GM10248 (cell line): ENCODE measurements at regions not wholly inside any gene's neighbourhood (a gene's known extent, or its start where the extent isn't known, plus 50 kb on each side); places are given as distances from the start of the nearest gene placed in this dataset.
"Not testable (repeated sequence)": the region's sequence is repeated elsewhere in the genome, so short reads cannot be mapped to it uniquely, and the experiment has no call there.

Source experiments
- CTCF ChIA-PET: fragments of 300-600 bp; sonication (Branson Sonifier 250); formaldehyde crosslinking; extraction: SDS; loops from one replicate; lab custom pipeline; 2021; ENCODE audit warnings: antibody characterized with exemption; lab: Yijun Ruan, JAX
- POLR2A ChIA-PET: fragments of 350-650 bp; sonication (Branson Sonifier 250); formaldehyde crosslinking; extraction: SDS; loops from one replicate; lab custom pipeline; 2020; ENCODE audit warnings: antibody characterized with exemption; lab: Yijun Ruan, JAX
- DNase-seq: peaks from one replicate; pipeline ENCODE4 v3.0.0; 2012; ENCODE audit errors: extremely low spot score
- TF ChIP-seq, protein P1 (sequence below): IDR thresholded peaks from 2 replicates; pipeline ENCODE4 v1.5.1; 2012; ENCODE audit warnings: mild to moderate bottlenecking, low read depth; ENCODE audit errors: extremely low read depth, missing control alignments, control extremely low read depth

DNA sequence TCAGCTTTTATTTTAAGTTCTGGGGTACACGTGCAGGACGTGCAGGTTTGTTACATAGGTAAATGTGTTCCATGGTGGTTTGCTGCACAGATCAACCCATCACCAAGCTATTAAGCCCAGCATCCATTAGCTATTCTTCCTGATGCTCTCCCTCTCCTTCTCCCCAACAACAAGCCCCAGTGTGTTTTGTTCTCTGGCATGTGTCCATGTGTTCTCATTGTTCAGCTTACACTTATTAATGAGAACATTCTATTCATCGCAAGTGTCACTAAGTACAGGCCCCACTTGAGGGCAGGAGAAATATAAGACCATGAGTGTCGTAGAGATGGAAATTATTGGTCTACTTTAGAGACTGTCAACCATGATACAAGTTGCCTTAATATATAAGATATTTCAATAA lies 615.1 kb downstream of the CDH8 start:
- ChIA-PET POLR2A (no interaction called here), CTCF (no interaction called here)
- DNase-seq, result no peak
- TF ChIP-seq, protein P1, sequence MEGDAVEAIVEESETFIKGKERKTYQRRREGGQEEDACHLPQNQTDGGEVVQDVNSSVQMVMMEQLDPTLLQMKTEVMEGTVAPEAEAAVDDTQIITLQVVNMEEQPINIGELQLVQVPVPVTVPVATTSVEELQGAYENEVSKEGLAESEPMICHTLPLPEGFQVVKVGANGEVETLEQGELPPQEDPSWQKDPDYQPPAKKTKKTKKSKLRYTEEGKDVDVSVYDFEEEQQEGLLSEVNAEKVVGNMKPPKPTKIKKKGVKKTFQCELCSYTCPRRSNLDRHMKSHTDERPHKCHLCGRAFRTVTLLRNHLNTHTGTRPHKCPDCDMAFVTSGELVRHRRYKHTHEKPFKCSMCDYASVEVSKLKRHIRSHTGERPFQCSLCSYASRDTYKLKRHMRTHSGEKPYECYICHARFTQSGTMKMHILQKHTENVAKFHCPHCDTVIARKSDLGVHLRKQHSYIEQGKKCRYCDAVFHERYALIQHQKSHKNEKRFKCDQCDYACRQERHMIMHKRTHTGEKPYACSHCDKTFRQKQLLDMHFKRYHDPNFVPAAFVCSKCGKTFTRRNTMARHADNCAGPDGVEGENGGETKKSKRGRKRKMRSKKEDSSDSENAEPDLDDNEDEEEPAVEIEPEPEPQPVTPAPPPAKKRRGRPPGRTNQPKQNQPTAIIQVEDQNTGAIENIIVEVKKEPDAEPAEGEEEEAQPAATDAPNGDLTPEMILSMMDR, result no peak

DNA sequence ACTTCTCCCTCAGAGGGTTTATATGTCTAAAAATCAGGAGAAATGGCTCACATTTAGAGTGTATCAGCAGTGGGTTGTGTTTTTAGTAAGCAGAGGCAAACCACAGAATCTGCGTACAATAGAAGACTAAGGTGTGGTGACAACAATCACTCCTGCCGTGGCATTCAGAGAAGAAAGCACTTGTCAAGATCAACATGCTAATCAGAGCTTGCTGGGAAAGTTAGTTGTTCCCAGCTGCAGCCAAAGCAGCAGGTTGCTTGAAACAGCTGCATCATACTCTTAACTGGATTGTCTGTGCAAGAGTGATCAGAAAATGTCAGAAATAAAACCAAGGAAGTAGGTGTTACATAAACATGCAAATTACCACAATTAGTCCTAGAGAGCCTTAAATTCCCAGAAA lies 616.4 kb downstream of the CDH8 start:
- POLR2A ChIA-PET, result no interaction called here
- CTCF ChIA-PET, result no interaction called here
- DNase-seq, result no peak
- TF ChIP-seq, protein P1, result no peak

DNA sequence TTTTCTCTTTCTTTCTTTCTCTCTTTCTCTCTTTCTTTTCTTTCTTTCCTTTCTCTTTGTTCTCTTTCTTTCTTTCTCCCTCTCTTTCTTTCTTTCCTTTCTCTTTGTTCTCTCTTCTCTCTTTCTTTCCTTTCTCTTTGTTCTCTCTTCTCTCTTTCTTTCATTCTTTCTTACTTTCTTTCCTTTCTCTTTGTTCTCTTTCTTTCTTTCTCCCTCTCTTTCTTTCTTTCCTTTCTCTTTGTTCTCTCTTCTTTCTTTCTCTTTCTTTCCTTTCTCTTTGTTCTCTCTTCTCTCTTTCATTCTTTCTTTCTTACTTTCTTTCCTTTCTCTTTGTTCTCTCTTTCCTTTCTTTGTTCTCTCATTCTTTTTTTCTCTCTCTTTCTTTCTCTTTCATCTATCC lies 617.4 kb downstream of the CDH8 start:
- POLR2A ChIA-PET, CTCF ChIA-PET, DNase-seq: not testable (repeated sequence)

DNA sequence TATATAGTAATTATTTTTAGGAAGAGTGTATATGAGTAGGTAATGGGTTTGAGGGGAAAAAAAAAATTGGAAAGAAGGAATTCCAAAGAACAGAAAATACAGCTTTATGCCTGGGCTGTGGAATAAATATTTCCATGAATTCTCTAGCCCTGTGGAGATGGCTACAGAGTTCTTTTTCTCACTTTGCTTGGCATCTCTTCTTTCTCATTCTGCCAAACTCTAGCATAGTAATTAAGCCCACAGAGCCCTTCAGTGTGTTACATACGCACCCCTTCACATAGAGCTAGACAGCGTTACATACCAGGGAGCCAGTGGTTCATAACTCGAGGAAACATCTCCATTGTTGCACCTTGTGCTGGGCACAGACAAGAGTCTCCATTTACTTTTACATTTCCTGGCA lies 621.1 kb downstream of the CDH8 start:
- TF ChIP-seq, protein P1, result no peak
- CTCF ChIA-PET, result no interaction called here
- POLR2A ChIA-PET, result no interaction called here
- DNase-seq, result no peak

DNA sequence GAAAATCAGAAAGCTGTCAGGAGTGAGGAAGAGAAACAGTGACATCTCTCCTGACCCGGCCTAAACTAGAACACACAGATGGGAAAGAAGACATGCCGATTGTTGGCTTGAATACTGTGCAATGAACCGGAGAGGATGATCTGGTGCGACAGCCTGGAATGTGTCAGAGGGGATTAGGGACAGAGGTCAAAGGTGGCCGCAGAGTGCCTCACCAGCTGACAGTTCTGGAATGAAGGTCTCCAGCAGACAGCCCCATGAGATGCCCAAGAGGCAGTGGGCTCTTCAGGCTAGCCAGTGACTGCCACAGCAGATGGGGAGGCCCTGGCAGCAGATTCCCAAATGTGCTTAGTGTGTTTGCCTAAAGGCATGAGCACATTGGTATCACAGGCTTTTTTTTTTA lies 623.2 kb downstream of the CDH8 start:
- no peak for DNase-seq
- CTCF ChIA-PET, result no interaction called here
- POLR2A ChIA-PET, result no interaction called here
- TF ChIP-seq, protein P1, result no peak

DNA sequence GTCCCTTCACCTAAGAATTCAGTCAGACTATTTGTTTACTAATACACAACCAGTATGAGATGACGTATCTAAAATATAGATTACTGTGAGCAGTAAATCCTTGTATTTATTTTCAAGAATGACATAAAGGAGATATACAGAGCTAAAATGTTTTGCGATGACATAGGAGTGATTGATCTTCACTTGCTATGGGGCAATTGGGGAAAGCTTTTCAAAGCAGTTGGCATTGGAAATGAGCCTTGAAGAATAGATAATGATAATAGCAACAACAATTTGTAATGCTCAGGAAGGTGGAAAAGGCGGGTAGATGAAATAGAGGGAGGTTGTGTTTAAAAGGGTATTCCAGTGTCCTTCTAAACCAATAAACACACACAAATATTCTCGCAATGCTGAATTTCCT lies 623.7 kb downstream of the CDH8 start:
- ChIA-PET POLR2A (no interaction called here), CTCF (no interaction called here)
- DNase-seq, result no peak
- TF ChIP-seq, protein P1, result no peak

DNA sequence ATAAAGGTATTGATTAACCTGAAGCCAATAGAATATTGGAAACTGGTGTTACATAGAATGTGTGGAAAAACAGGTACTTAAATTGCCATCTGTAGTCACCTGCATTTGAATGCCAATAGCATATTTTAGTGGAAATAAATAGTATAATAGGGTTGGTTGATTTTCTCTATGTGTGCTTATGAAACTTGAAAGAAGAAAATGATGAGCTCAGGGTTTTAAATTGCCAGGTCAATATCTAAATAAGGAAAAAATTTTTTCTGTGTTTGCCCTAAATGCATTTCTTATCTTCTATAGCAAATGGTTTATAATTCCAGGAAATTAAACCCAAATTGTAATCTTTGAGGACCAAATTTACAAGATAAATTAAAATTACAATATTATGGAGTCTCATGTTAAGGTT lies 626.6 kb downstream of the CDH8 start:
- DNase-seq, result no peak
- ChIA-PET POLR2A (no interaction called here), CTCF (no interaction called here)
- TF ChIP-seq, protein P1, result no peak
